ENCODE measurements at regions not wholly inside any gene's neighbourhood (a gene's known extent, or its start where the extent isn't known, plus 50 kb on each side); places are given as distances from the start of the nearest gene placed in this dataset.

- 73 to 77% (median 73%) methylated on average over 2 of the region's 2 CpGs for WGBS, 3 donors
Observed at GRCh38 chr3:140809316-140809715, 131.5 kb downstream of the TRIM42 start.

GRCh38 chr3:140816372-140817195, 125.1 kb upstream of the SLC25A36 start:
- H3K36me3 ChIP-seq = no peaks in the 10 kb centered on the region
- no peak overlapping the region for H3K4me3 ChIP-seq
- DNase-seq = no peak
- intact Hi-C loops (cut with DNase I) = no loop called here
- no peak for TF ChIP-seq POLR2A (IDR thresholded peaks at IDR 0.05)
- TF ChIP-seq CTCF (IDR thresholded peaks at IDR 0.05) = no peak
- TF ChIP-seq EP300 (IDR thresholded peaks at IDR 0.05) = no peak
- 36 to 48% (median 44%) methylated on average over 6 of the region's 6 CpGs for WGBS, 3 donors
- H3K9me3 ChIP-seq = no peaks in the 10 kb centered on the region
- no peaks in the 10 kb centered on the region for H3K27me3 ChIP-seq
- no peaks in the 10 kb centered on the region for H3K4me1 ChIP-seq (ENCODE audit: insufficient read depth)
- no peak overlapping the region for H3K27ac ChIP-seq

More at GRCh38 chr3:140809316-140809715, 131.5 kb downstream of the TRIM42 start:
- Histone ChIP-seq H3K27me3 (no peaks in the 10 kb centered on the region), H3K9me3 (no peaks in the 10 kb centered on the region), H3K36me3 (no peaks in the 10 kb centered on the region), H3K4me1 (ENCODE audit: insufficient read depth) (no peaks in the 10 kb centered on the region), H3K27ac (no peak overlapping the region), H3K4me3 (no peak overlapping the region)
- TF ChIP-seq EP300 (IDR thresholded peaks at IDR 0.05) = no peak
- no peak for TF ChIP-seq CTCF (IDR thresholded peaks at IDR 0.05)
- no peak for TF ChIP-seq POLR2A (IDR thresholded peaks at IDR 0.05)
- intact Hi-C loops (cut with DNase I) = no loop called here
- no peak for DNase-seq

GRCh38 chr3:140821493-140821892, 120.1 kb upstream of the SLC25A36 start:
- Histone ChIP-seq H3K4me1 (ENCODE audit: insufficient read depth) (no peaks in the 10 kb centered on the region), H3K4me3 (no peak overlapping the region), H3K9me3 (no peaks in the 10 kb centered on the region), H3K27me3 (no peaks in the 10 kb centered on the region), H3K36me3 (no peaks in the 10 kb centered on the region), H3K27ac (no peak overlapping the region)
- no peak for DNase-seq
- no peak for TF ChIP-seq POLR2A (IDR thresholded peaks at IDR 0.05)
- no peak for TF ChIP-seq EP300 (IDR thresholded peaks at IDR 0.05)
- TF ChIP-seq CTCF (IDR thresholded peaks at IDR 0.05) = no peak
- WGBS, 3 donors = 95 to 97% (median 96%) methylated on average over 2 of the region's 2 CpGs
- intact Hi-C loops (cut with DNase I) = no loop called here

GRCh38 chr3:140822401-140823047, 119.1 kb upstream of the SLC25A36 start:
- no peaks in the 10 kb centered on the region for H3K27me3 ChIP-seq
- intact Hi-C loops (cut with DNase I) = no loop called here
- H3K4me3 ChIP-seq = no peak overlapping the region
- no peaks in the 10 kb centered on the region for H3K4me1 ChIP-seq (ENCODE audit: insufficient read depth)
- no peak overlapping the region for H3K27ac ChIP-seq
- TF ChIP-seq POLR2A (IDR thresholded peaks at IDR 0.05) (no peak), CTCF (IDR thresholded peaks at IDR 0.05) (no peak)
- H3K36me3 ChIP-seq = no peaks in the 10 kb centered on the region
- no peak for DNase-seq
- H3K9me3 ChIP-seq = no peaks in the 10 kb centered on the region
- 53 to 56% (median 55%) methylated on average over 3 of the region's 3 CpGs for WGBS, 3 donors
